ENCODE measurements at regions not wholly inside any gene's neighbourhood (a gene's known extent, or its start where the extent isn't known, plus 50 kb on each side); places are given as distances from the start of the nearest gene placed in this dataset.
A peak's percentile ranks its signal among the peaks of the same experiment; 100 is the strongest.

GRCh38 chr14:62101673-62102348 is 339.6 kb downstream of the SNAPC1 start:
- no peak for DNase-seq (ENCODE audit: low spot score)
- TF ChIP-seq, protein P1, sequence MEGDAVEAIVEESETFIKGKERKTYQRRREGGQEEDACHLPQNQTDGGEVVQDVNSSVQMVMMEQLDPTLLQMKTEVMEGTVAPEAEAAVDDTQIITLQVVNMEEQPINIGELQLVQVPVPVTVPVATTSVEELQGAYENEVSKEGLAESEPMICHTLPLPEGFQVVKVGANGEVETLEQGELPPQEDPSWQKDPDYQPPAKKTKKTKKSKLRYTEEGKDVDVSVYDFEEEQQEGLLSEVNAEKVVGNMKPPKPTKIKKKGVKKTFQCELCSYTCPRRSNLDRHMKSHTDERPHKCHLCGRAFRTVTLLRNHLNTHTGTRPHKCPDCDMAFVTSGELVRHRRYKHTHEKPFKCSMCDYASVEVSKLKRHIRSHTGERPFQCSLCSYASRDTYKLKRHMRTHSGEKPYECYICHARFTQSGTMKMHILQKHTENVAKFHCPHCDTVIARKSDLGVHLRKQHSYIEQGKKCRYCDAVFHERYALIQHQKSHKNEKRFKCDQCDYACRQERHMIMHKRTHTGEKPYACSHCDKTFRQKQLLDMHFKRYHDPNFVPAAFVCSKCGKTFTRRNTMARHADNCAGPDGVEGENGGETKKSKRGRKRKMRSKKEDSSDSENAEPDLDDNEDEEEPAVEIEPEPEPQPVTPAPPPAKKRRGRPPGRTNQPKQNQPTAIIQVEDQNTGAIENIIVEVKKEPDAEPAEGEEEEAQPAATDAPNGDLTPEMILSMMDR (IDR thresholded peaks at IDR 0.05), result no peak
- Histone ChIP-seq H3K27ac (no peak overlapping the region), H3K4me3 (no peak overlapping the region)

DNA sequence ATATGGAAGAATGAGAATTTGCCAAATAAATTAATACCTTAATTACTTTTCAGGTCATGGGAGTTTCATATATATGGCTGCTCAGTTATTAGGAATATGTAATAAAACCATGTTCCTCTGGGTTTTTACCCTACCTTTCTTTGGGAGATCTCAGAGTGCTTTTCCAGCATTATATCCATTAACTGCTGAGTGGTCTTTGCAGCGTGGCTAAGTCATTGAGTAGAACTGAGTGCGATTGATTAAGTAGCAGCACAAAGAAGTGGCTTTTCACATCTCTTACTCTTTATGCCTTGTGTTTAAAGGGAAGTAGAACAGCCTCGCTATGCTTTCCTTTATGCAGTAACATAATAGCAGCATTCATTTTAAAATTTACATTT is 340.1 kb downstream of the SNAPC1 start:
- TF ChIP-seq, protein P1 (IDR thresholded peaks at IDR 0.05), result no peak
- no peak for DNase-seq (ENCODE audit: low spot score)
- Histone ChIP-seq H3K4me3 (no peak overlapping the region), H3K27ac (no peak overlapping the region)

GRCh38 chr14:62103464-62103863 is 341.2 kb downstream of the SNAPC1 start:
- TF ChIP-seq, protein P1 (IDR thresholded peaks at IDR 0.05), result no peak
- H3K4me3 ChIP-seq, result no peak overlapping the region
- no peak overlapping the region for H3K27ac ChIP-seq
- no peak for DNase-seq (ENCODE audit: low spot score)

DNA sequence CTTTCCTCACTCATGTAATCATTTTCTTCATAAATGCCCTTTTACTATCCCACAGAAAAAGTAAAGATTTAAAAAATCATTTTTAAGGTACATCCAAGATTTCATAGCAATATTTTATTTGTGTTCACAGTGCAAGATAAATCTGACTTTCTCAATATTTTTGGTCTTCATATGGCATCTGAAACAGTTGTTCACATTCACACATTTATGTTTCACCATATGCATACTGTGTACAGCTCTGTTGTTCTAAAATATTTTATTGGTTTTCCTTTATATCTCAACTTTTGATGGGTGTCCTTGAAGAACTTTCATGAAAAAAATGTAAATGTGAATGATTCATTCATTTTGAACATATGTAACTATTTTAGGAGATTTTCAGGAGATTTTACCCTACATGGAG is 348.7 kb downstream of the SNAPC1 start:
- H3K4me3 ChIP-seq, result no peak overlapping the region
- H3K27ac ChIP-seq, result no peak overlapping the region
- TF ChIP-seq, protein P1 (IDR thresholded peaks at IDR 0.05), result no peak
- no peak for DNase-seq (ENCODE audit: low spot score)

DNA sequence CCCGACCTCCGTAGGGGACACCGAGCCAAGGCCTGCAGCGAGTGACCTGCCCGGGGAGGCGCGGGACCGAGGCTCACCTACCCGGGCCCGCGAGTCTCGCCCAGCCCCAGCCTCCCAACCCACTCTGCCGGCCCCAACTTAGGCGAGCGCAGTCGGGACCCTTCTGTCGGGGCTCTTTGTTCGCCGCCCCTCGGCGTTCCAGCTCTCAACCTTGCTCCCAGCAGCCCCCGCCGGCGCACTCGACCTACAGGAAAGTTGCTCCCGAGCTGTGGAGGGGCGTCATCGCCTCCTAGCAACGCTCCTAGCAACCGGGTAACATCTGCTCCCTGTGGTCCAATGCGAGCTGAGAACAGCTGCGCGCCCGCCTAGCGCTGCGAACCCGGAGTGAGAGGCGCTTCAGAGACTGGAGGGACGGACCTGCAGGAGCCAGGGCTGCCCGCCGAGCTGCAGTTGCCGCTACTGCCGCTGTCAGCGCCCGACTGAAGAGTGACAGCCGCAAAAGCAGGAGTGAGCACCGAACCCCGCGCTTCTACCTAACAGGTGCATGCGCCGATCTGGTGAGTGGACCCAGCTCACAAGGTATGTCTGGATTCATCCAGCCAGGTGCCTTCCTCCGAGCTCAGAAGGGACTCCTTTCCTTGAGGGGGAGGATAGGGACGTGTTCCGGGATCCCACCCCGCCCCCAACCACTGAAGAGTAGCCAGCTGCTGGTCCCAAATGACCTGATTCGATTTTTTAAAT is 355.0 kb downstream of the SNAPC1 start:
- Histone ChIP-seq H3K4me3 (peak overlapping the region; percentile 60), H3K27ac (no peak overlapping the region)
- DNase-seq (ENCODE audit: low spot score), result no peak
- TF ChIP-seq, protein P1 (IDR thresholded peaks at IDR 0.05), result no peak

DNA sequence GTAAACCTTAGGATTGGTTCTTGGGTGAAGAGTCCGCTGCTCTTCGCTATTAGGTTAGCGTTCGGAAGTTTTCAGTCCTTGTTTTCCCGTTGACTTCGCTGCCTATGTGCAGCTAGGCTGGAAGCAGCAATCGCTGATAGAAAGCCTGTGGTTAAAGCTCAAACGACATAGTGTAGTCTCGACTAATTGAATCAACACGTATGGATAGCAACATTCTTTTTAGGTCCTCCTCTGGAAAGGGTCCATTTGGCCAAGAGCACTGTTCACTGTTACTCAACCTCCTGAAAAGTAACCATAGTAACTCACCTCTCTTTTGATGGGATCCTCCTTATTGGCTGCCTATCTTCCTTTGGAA is 355.5 kb downstream of the SNAPC1 start:
- DNase-seq (ENCODE audit: low spot score), result no peak
- H3K27ac ChIP-seq, result no peak overlapping the region
- TF ChIP-seq, protein P1 (IDR thresholded peaks at IDR 0.05), result no peak
- H3K4me3 ChIP-seq, result peak overlapping the region; percentile 60

DNA sequence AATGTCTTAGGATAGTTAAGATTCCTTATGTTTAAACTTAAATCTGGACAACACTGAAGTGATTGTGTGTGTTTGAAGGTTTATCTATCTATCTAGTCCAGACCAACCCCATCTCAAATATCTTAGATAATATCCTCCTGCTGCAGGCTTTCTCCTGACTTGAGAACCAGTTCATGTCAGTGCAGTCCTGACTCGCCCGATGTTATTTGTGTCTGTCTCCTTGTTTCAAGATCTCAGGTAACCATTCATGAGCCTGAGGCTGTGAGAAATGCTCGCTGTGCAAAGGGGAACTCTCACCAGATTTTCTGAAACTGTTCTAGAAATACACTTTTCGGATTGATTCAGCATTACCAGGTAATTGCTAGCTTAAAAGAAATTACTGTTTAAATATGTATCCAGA is 356.2 kb downstream of the SNAPC1 start:
- TF ChIP-seq, protein P1 (IDR thresholded peaks at IDR 0.05), result no peak
- H3K4me3 ChIP-seq, result no peak overlapping the region
- H3K27ac ChIP-seq, result no peak overlapping the region
- DNase-seq (ENCODE audit: low spot score), result no peak
